Liver (tissue), 8 donors: ENCODE measurements at regions not wholly inside any gene's neighbourhood (a gene's known extent, or its start where the extent isn't known, plus 50 kb on each side); places are given as distances from the start of the nearest gene placed in this dataset.

Experiments used
- DNase-seq: peaks from one replicate; pipeline ENCODE4 v3.0.0-alpha.2; 2017; ENCODE audit warnings: low spot score
- H3K27ac ChIP-seq, 2 donors: one replicate each; pipeline ENCODE4 v1.7.0; 2013; ENCODE audit warnings: inconsistent platforms in 2 of 2, low read length in 2 of 2, control low read depth in 1 of 2, low read depth in 1 of 2, mild to moderate bottlenecking in 1 of 2
- H3K27me3 ChIP-seq, 4 donors: one replicate each; pipeline versions ENCODE4 v1.6.1 to v1.7.0; 2013; ENCODE audit warnings: low read length in 3 of 4, inconsistent platforms in 1 of 4, mild to moderate bottlenecking in 1 of 4, moderate library complexity in 1 of 4; ENCODE audit not compliant: control insufficient read depth in 4 of 4, insufficient read depth in 4 of 4
- H3K36me3 ChIP-seq, 4 donors: one replicate each; pipeline versions ENCODE4 v1.6.1 to v1.7.0; 2013; ENCODE audit warnings: low read length in 3 of 4, mild to moderate bottlenecking in 3 of 4, low read depth in 1 of 4, moderate library complexity in 1 of 4; ENCODE audit not compliant: control insufficient read depth in 4 of 4, insufficient read depth in 3 of 4
- H3K4me1 ChIP-seq, 4 donors: one replicate each; pipeline versions ENCODE4 v1.6.1 to v1.7.0; 2013; ENCODE audit warnings: low read length in 3 of 4, mild to moderate bottlenecking in 3 of 4, moderate library complexity in 1 of 4; ENCODE audit not compliant: control insufficient read depth in 4 of 4, insufficient read depth in 4 of 4
- H3K4me3 ChIP-seq, 3 donors: one replicate each; pipeline versions ENCODE4 v1.6.1 to v1.7.0; 2013; ENCODE audit warnings: low read length in 3 of 3, control low read depth in 1 of 3, low read depth in 1 of 3, mild to moderate bottlenecking in 1 of 3
- H3K9ac ChIP-seq, 2 donors: one replicate each; pipeline ENCODE4 v1.7.0; 2013; ENCODE audit warnings: low read length in 2 of 2, mild to moderate bottlenecking in 2 of 2, moderate library complexity in 2 of 2, control low read depth in 1 of 2, low read depth in 1 of 2
- H3K9me3 ChIP-seq, 4 donors: one replicate each; pipeline versions ENCODE4 v1.6.1 to v1.7.0; 2013; ENCODE audit warnings: low read length in 3 of 4; ENCODE audit not compliant: control insufficient read depth in 4 of 4
- ATF3 ChIP-seq: IDR thresholded peaks from 2 replicates; pipeline ENCODE4 v1.6.1; 2016; ENCODE audit warnings: antibody characterized with exemption
- CTCF ChIP-seq: fragments of 150-350 bp; IDR thresholded peaks from 2 replicates; pipeline ENCODE4 v1.5.1; 2017; ENCODE audit warnings: improper control_type of control experiment, low read depth, low read length; ENCODE audit not compliant: missing input control
- EGR1 ChIP-seq, 2 donors: IDR thresholded peaks; 2 replicates each; pipeline ENCODE4 v1.6.1; 2016 to 2018; ENCODE audit warnings: antibody characterized with exemption in 2 of 2, low read depth in 2 of 2
- FOXA1 ChIP-seq: IDR thresholded peaks from 2 replicates; pipeline ENCODE4 v1.6.1; 2016; ENCODE audit warnings: antibody characterized with exemption
- FOXA2 ChIP-seq: IDR thresholded peaks from 2 replicates; pipeline ENCODE4 v1.6.1; 2016; ENCODE audit warnings: antibody characterized with exemption
- GABPA ChIP-seq, 2 donors: IDR thresholded peaks in 1 of 2; conservative IDR thresholded peaks in 1 of 2; 2 replicates each; pipeline ENCODE4 v1.6.1; 2016; ENCODE audit warnings: antibody characterized with exemption in 2 of 2, mild to moderate bottlenecking in 1 of 2, moderate library complexity in 1 of 2
- HNF4A ChIP-seq, 2 donors: conservative IDR thresholded peaks; 2 replicates each; pipeline ENCODE4 v1.6.1; 2016; ENCODE audit warnings: antibody characterized with exemption in 2 of 2, mild to moderate bottlenecking in 2 of 2
- HNF4G ChIP-seq: IDR thresholded peaks from 2 replicates; pipeline ENCODE4 v1.6.1; 2016; ENCODE audit warnings: antibody characterized with exemption
- JUND ChIP-seq, 2 donors: IDR thresholded peaks; 2 replicates each; pipeline ENCODE4 v1.6.1; 2016; ENCODE audit warnings: antibody characterized with exemption in 2 of 2
- RXRA ChIP-seq, 2 donors: IDR thresholded peaks; 2 replicates each; pipeline ENCODE4 v1.6.1; 2017 to 2018; ENCODE audit warnings: antibody characterized with exemption in 2 of 2, mild to moderate bottlenecking in 1 of 2
- TAF1 ChIP-seq: conservative IDR thresholded peaks from 2 replicates; pipeline ENCODE4 v1.6.1; 2016; ENCODE audit warnings: antibody characterized with exemption, mild to moderate bottlenecking
- YY1 ChIP-seq: IDR thresholded peaks from 2 replicates; pipeline ENCODE4 v1.6.1; 2016; ENCODE audit warnings: antibody characterized with exemption, mild to moderate bottlenecking
- ZBTB33 ChIP-seq: IDR thresholded peaks from 2 replicates; pipeline ENCODE4 v1.6.1; 2016; ENCODE audit warnings: antibody characterized with exemption
- WGBS: extraction: QIAGEN DNeasy Blood & Tissue Kit; methylation state at CpG from one replicate; pipeline ENCODE4 v1.1.7; 2013; 5-methylcytosine and 5-hydroxymethylcytosine counted together
- donor health status: healthy.
- donor health status: healthy.
- donor health status: healthy.
- donor health status: healthy.
- donor health status: healthy.

- Histone ChIP-seq H3K4me3 (no peak overlapping the region), H3K27ac (no peak overlapping the region), H3K4me1 (no peaks in the 10 kb centered on the region), H3K9ac (no peak overlapping the region), H3K27me3 (peaks cover 0 to 5% (median 0%) of the 10 kb centered on the region in 4 donors), H3K36me3 (no peaks in the 10 kb centered on the region), H3K9me3 (no peaks in the 10 kb centered on the region)
- WGBS: 79% methylated on average over 19 of the region's 19 CpGs
- TF ChIP-seq RXRA (IDR thresholded peaks at IDR 0.05) (no peak), CTCF (no peak), FOXA2 (no peak)
- DNase-seq: no peak
Measured at GRCh38 chr20:24797745-24798655, 151.1 kb upstream of the CST7 start.

- H3K4me3 ChIP-seq: no peak overlapping the region
- TF ChIP-seq HNF4A (conservative IDR thresholded peaks at IDR 0.05): no peak
- TF ChIP-seq EGR1 (IDR thresholded peaks at IDR 0.05; ENCODE audit: low read depth in 2 of 2): no peak
- TF ChIP-seq HNF4G: no peak
- no peak for TF ChIP-seq RXRA (IDR thresholded peaks at IDR 0.05)
- TF ChIP-seq TAF1: no peak
- H3K9ac ChIP-seq: no peak overlapping the region
- H3K9me3 ChIP-seq: no peaks in the 10 kb centered on the region
- H3K4me1 ChIP-seq: no peaks in the 10 kb centered on the region
- peaks cover 0 to 5% (median 0%) of the 10 kb centered on the region in 4 donors for H3K27me3 ChIP-seq
- H3K36me3 ChIP-seq: no peaks in the 10 kb centered on the region
- H3K27ac ChIP-seq: no peak overlapping the region
- WGBS: 86% methylated on average over 13 of the region's 13 CpGs
- no peak for DNase-seq
Measured at GRCh38 chr20:24798930-24799705, 150.0 kb upstream of the CST7 start.

DNA sequence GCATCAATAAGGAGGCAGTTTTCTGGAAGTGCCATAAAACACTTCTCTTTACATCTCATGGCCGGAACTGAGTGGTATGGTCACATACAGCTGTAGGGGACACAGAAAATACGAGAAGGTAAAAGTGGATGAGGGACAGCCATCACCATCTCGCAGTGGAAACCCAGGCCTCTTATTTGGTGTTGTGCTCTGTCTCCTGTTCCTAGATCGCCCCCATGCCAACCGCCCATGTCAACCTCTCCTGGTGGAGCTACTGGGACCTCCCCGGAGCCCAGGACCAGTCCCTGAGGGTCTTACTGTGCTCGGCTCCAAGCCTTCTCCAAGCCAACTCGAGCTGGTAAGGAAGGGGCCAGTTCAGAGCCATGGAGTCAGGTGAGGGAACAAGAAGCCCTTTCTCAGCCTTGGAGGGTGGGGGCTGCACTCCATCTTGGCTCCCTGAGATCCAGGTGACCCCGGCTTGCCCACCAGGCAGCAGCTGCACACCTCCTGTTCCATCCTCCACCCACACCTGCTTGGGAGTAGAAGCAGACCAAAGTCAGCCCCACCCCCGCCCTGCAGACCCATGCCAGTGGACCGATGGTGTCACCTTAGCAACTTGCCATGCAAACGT is 149.0 kb upstream of the CST7 start:
- 83% methylated on average over 12 of the region's 12 CpGs for WGBS
- H3K27me3 ChIP-seq: peaks cover 0 to 5% (median 0%) of the 10 kb centered on the region in 4 donors
- H3K4me3 ChIP-seq: no peak overlapping the region
- no peak overlapping the region for H3K9ac ChIP-seq
- H3K36me3 ChIP-seq: no peaks in the 10 kb centered on the region
- TF ChIP-seq HNF4A (conservative IDR thresholded peaks at IDR 0.05): no peak
- TF ChIP-seq HNF4G: no peak
- TF ChIP-seq ZBTB33: no peak
- TF ChIP-seq TAF1: no peak
- no peak for TF ChIP-seq JUND (IDR thresholded peaks at IDR 0.05)
- no peak for TF ChIP-seq FOXA1
- TF ChIP-seq ATF3: no peak
- no peak for TF ChIP-seq RXRA (IDR thresholded peaks at IDR 0.05)
- TF ChIP-seq YY1: no peak
- TF ChIP-seq CTCF: no peak
- TF ChIP-seq GABPA (IDR thresholded peaks at IDR 0.05 in 1 of 2, conservative IDR thresholded peaks at IDR 0.05 in 1 of 2): no peak
- H3K27ac ChIP-seq: no peak overlapping the region
- DNase-seq: no peak
- H3K9me3 ChIP-seq: no peaks in the 10 kb centered on the region
- no peaks in the 10 kb centered on the region for H3K4me1 ChIP-seq
